GM03348 (cell line): ENCODE measurements at regions not wholly inside any gene's neighbourhood (a gene's known extent, or its start where the extent isn't known, plus 50 kb on each side); places are given as distances from the start of the nearest gene placed in this dataset.
A peak's percentile ranks its signal among the peaks of the same experiment; 100 is the strongest.
"Not testable (repeated sequence)": the region's sequence is repeated elsewhere in the genome, so short reads cannot be mapped to it uniquely, and the experiment has no call there.

ENCODE experiments used
- DNase-seq: peaks from one replicate; pipeline ENCODE4 v3.0.0; 2012; ENCODE audit warnings: low spot score

- peak; percentile 0 for DNase-seq
These were observed 79.7 kb upstream of the SFSWAP start for GRCh38 chr12:131631230-131631629.

- DNase-seq = not testable (repeated sequence)
These were observed 78.8 kb upstream of the SFSWAP start for GRCh38 chr12:131631889-131632651.

GRCh38 chr12:131632652-131633023 is 78.3 kb upstream of the SFSWAP start:
- DNase-seq = not testable (repeated sequence)

- DNase-seq = peak; percentile 0
These were observed 77.3 kb upstream of the SFSWAP start for GRCh38 chr12:131633610-131634009.

- peak; percentile 2 for DNase-seq
These were observed 76.9 kb upstream of the SFSWAP start for GRCh38 chr12:131634037-131634436.

GRCh38 chr12:131635012-131635411 is 75.9 kb upstream of the SFSWAP start:
- DNase-seq = not testable (repeated sequence)

GRCh38 chr12:131635491-131636122 is 75.3 kb upstream of the SFSWAP start:
- DNase-seq = peak; percentile 0

GRCh38 chr12:131636266-131636665 is 74.6 kb upstream of the SFSWAP start:
- peak; percentile 6 for DNase-seq

- DNase-seq = peak; percentile 2
These were observed 73.7 kb upstream of the SFSWAP start for GRCh38 chr12:131636940-131637750.

- peak; percentile 6 for DNase-seq
These were observed 72.9 kb upstream of the SFSWAP start for GRCh38 chr12:131637986-131638385.

- DNase-seq = peak; percentile 8
These were observed 71.5 kb upstream of the SFSWAP start for GRCh38 chr12:131639270-131639940.

- peak; percentile 1 for DNase-seq
These were observed 70.4 kb upstream of the SFSWAP start for GRCh38 chr12:131640525-131640924.

- peak; percentile 2 for DNase-seq
These were observed 69.6 kb upstream of the SFSWAP start for GRCh38 chr12:131641315-131641714.

GRCh38 chr12:131642101-131642540 is 68.8 kb upstream of the SFSWAP start:
- peak; percentile 11 for DNase-seq

- DNase-seq = peak; percentile 1
These were observed 68.1 kb upstream of the SFSWAP start for GRCh38 chr12:131642771-131643170.

GRCh38 chr12:131643631-131644452 is 67.0 kb upstream of the SFSWAP start:
- DNase-seq = peak; percentile 2

- DNase-seq = peak; percentile 0
These were observed 66.4 kb upstream of the SFSWAP start for GRCh38 chr12:131644481-131644880.

- DNase-seq = peak; percentile 0
These were observed 66.0 kb upstream of the SFSWAP start for GRCh38 chr12:131644917-131645316.

- DNase-seq = not testable (repeated sequence)
These were observed 65.3 kb upstream of the SFSWAP start for GRCh38 chr12:131645557-131645956.

GRCh38 chr12:131646444-131646843 is 64.4 kb upstream of the SFSWAP start:
- not testable (repeated sequence) for DNase-seq

GRCh38 chr12:131647667-131648066 is 63.2 kb upstream of the SFSWAP start:
- DNase-seq = no peak
